Motor neuron (in vitro differentiated cells): ENCODE measurements at regions not wholly inside any gene's neighbourhood (a gene's known extent, or its start where the extent isn't known, plus 50 kb on each side); places are given as distances from the start of the nearest gene placed in this dataset.

Experiments used
- ATAC-seq, 8 experiments: fragments of 200-7000 bp; cut with Tn5 transposase; replicated peaks in 6 of 8; 2 replicates each; pipeline ENCODE4 v1.8.0; 2021; ENCODE audit warnings: mild to moderate bottlenecking in 8 of 8, moderate library complexity in 8 of 8
- H3K27ac ChIP-seq, 2 donors: fragments of 250-450 bp; sonication (Bioruptor Pico); 2 replicates each; pipeline ENCODE4 v1.9.0; 2021; ENCODE audit warnings: antibody characterized with exemption in 2 of 2, mild to moderate bottlenecking in 2 of 2, moderate library complexity in 1 of 2
- H3K4me1 ChIP-seq, 2 donors: fragments of 250-450 bp; sonication (Bioruptor Pico); replicated peaks in 1 of 2; 2 replicates each; pipeline ENCODE4 v1.6.1; 2021; ENCODE audit warnings: antibody characterized with exemption in 2 of 2, mild to moderate bottlenecking in 2 of 2, moderate library complexity in 1 of 2
- H3K4me3 ChIP-seq, 5 donors: fragments of 250-450 bp; sonication (Bioruptor Pico); 2 replicates each; pipeline ENCODE4 v1.9.0; 2021; ENCODE audit warnings: antibody characterized with exemption in 5 of 5, mild to moderate bottlenecking in 5 of 5, moderate library complexity in 4 of 5
- WGBS, 10 experiments: fragments of 450-650 bp; shearing (Covaris generic); methylation state at CpG; one replicate each; pipeline ENCODE4 v1.0.0; 2022; 5-methylcytosine and 5-hydroxymethylcytosine counted together
- in situ Hi-C, 9 experiments: fragments of 400-800 bp; cut with MboI; loops; one replicate each; pipeline ENCODE4 v1.15.0; 2021; ENCODE audit warnings: low sequenced_read_pairs in 9 of 9, low pct_unique_long_range_greater_than_20kb in 2 of 9; ENCODE audit not compliant: unreplicated experiment in 9 of 9

DNA sequence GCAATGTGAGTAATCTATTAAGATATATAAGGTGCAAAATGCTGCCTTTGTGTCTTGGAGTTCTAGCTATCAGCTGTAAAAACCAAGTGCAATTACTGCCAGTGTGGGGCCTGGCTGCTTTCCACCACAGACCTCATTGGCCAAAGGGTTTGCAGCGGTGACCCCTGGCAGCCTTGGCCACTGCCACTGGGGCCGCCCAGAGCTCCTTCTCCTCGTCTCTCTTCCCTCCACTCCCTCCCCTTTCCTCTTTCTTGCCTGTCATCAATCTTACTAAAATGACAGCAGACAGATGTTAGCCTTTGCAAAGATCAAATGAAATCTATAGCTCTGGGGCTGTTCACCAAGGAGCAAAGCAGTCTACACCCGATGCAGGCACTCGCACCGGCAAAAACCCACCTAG is 986.3 kb downstream of the BCL11A start:
- in situ Hi-C loops: no loop called here
- Histone ChIP-seq H3K4me3 (no peak overlapping the region), H3K4me1 (peaks cover 9 to 16% of the 10 kb centered on the region in 2 donors), H3K27ac (no peak overlapping the region)
- 0 to 53% (median 35%) methylated on average over 1 to 6 of the region's 6 CpGs; no CpG with 5 or more reads in 2 of the 10 experiments for WGBS, 10 experiments
- peak in 7 of 8 experiments; percentile 23 to 91 (median 74) for ATAC-seq

DNA sequence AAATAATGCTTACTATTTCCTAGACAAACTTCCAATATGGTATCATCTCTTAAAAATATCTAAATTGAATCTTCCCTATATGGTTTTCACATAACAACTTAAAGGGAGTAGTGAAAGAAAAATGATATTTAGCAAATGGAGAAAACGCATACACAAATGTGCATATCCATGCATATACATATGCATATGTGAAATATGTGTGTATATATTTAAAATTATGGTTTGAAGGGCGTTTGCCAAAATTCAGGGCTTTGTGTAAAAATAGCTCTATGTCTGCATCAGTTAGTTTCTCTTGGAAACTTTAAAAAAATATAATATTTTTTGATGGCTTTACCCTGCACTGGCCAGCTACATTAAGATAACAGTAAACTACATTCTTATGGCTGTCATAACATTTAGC is 986.7 kb downstream of the BCL11A start:
- in situ Hi-C loops: no loop called here
- peaks cover 7 to 13% of the 10 kb centered on the region in 2 donors for H3K4me1 ChIP-seq
- WGBS, 10 experiments: 0 to 100% (median 45%) methylated on average over 1 to 2 of the region's 2 CpGs; no CpG with 5 or more reads in 2 of the 10 experiments
- no peak overlapping the region for H3K27ac ChIP-seq
- H3K4me3 ChIP-seq: no peak overlapping the region
- peak in 3 of 8 experiments; percentile 20 to 79 (median 40) for ATAC-seq

DNA sequence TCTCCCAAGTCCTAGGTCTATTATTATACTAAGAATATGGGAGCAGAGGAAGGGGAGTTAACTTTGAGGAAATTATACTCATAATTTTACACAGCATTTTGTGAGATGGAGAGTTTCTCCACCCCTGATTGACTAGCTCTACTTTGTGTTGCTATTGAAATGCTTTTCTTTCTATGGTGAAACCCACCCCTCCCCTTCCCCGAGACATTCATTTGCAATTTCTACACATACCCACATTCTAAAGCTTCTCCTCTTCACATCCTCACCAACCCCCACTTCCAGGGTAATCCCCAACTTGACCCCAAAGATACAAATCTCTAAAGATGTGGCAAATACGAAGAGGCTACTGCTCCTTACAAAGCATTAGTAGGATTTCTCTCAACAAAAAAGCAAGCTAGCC is 992.2 kb downstream of the BCL11A start:
- Histone ChIP-seq H3K27ac (no peak overlapping the region), H3K4me3 (no peak overlapping the region), H3K4me1 (no peaks in the 10 kb centered on the region)
- 0 to 80% (median 44%) methylated on average over 1 to 2 of the region's 2 CpGs; no CpG with 5 or more reads in 3 of the 10 experiments for WGBS, 10 experiments
- in situ Hi-C loops: no loop called here
- ATAC-seq: no peak

DNA sequence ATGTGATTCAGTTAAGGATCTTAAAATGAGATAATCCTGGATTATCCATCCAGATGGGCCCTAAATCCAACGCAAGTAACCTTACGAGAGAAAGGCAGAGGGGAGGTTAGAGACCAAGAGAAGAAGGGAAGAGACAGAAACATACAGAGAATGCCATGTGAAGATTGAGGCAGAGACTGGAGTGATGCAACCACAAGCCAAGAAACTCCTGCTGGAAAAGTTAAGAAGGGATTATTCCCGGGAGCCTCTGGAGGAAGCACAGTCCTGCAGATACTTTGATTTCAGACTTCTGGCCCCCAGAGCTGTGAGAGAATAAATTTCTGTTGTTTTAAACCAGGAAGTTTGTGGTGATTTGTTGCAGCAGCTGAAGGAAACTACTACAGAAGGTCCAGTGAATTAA is 992.7 kb downstream of the BCL11A start:
- in situ Hi-C loops: no loop called here
- ATAC-seq: no peak
- Histone ChIP-seq H3K4me1 (no peaks in the 10 kb centered on the region), H3K27ac (no peak overlapping the region), H3K4me3 (no peak overlapping the region)
- 0 to 87% (median 34%) methylated on average over 1 to 3 of the region's 3 CpGs for WGBS, 10 experiments

DNA sequence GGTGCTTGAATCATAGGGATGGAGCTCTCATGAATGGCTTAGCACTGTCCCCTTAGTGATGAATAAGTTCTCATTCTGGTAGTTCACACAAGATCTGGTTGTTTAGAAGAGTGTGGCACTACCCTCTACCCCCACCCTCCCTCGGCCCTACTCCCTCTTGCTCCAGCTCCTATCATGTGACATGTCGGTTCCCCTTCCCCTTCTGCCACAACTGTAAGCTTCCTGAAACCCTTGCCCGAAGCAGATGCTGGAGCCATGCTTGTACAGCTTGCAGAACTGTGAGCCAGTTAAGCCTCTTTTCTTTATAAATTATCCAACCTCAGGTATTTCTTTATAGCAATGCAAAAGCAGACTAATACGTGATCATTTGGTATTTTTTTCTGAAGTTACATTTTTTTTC is 1012.6 kb downstream of the BCL11A start:
- WGBS, 10 experiments: 0 to 92% (median 73%) methylated on average over 2 to 4 of the region's 4 CpGs; no CpG with 5 or more reads in 1 of the 10 experiments
- H3K4me3 ChIP-seq: no peak overlapping the region
- ATAC-seq: no peak
- H3K27ac ChIP-seq: no peak overlapping the region
- peaks cover 0 to 8% of the 10 kb centered on the region in 2 donors for H3K4me1 ChIP-seq
- in situ Hi-C loops: no loop called here

DNA sequence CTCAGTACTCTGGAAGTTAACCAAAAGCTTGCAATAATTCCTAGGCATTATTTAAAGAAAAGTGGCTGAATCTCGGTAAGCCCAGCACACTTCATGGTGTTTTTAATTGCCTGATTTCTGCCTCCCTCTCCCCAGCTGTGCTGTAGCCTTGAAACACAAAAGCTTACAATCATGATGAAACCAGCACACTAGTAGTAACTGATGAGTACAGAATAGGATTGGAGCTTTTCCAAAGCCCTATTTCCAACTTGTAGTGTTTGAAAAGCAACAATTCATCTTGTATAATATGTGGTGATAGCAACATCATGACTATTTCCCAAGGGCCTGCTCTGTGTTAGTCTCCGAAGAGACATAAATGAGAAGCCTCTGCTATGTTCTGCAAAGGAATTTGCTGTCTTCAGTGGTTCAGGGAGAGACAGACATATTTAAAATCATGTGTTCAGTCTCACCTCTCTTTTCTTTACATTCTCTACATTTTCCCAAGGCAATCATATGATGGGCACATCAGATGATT is 1015.0 kb downstream of the BCL11A start:
- WGBS, 10 experiments: 0 to 75% (median 28%) methylated on average over 1 to 2 of the region's 2 CpGs; no CpG with 5 or more reads in 1 of the 10 experiments
- peaks cover 0 to 8% of the 10 kb centered on the region in 2 donors for H3K4me1 ChIP-seq
- ATAC-seq: peak in 5 of 8 experiments; percentile 70 to 96 (median 78)
- in situ Hi-C loops: no loop called here
- H3K4me3 ChIP-seq: no peak overlapping the region
- H3K27ac ChIP-seq: no peak overlapping the region

DNA sequence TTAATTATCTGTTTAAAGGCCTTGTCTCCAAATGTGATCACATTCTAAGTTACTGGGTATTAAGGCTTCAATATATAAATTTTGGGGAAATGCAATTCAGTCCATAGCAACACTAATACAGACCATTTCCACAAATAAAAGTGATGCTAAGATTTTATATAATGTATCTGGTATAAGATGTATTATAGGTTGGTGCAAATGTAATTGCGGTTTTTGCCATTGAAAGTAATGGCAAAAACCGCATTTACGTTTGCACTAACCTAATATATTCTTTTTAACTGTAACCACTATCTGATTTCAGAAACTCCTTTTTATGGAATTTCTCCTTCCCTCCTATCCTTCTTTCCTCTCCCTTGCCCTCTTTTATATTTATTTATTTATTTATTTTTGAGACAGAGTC is 1020.6 kb downstream of the BCL11A start:
- in situ Hi-C loops: no loop called here
- Histone ChIP-seq H3K4me3 (no peak overlapping the region), H3K4me1 (no peaks in the 10 kb centered on the region), H3K27ac (no peak overlapping the region)
- ATAC-seq: no peak
- 20 to 100% (median 90%) methylated on average over 1 to 3 of the region's 3 CpGs for WGBS, 10 experiments

DNA sequence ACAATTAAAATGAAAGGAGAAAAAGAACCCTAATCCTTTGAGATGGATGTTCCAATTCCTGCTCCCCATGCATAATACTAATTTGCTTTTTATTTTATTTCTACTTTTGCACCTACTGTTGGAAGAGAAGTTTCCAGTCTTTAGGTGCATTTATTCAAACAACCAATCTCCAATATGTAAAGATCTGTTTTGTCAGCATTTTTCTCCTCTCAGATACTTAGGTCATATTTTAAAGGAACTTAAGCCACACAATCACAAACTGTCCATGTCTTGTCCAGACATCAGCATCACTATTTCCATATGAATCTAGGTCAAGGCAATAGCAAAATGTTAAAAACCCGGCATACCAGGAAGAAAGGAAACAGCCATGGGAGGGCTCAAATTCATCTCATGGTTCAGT is 1023.2 kb downstream of the BCL11A start:
- Histone ChIP-seq H3K4me1 (no peaks in the 10 kb centered on the region), H3K27ac (no peak overlapping the region), H3K4me3 (no peak overlapping the region)
- in situ Hi-C loops: no loop called here
- no peak for ATAC-seq
- WGBS, 10 experiments: 0 to 67% (median 36%) methylated on average over 1 of the region's 1 CpG; no CpG with 5 or more reads in 3 of the 10 experiments

DNA sequence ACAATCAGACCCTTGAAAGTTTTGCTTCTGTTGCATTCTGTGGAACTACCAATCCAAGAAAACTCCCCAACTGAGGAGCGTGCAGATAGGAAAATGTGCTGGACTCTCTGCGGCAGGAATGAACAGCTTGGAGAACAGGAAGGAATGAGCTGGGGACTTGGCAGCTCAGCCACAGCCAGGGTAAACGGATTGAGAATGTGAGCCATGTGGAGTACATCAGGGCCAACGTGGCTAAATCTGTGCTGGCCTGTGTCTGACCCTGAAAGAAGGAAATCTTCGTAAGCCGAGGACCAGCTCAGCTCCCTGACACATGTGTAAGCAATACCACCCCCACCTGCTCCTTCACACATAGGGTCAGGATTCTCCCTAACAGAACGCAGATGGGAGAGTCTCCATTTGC is 1023.7 kb downstream of the BCL11A start:
- Histone ChIP-seq H3K4me1 (no peaks in the 10 kb centered on the region), H3K4me3 (no peak overlapping the region), H3K27ac (no peak overlapping the region)
- WGBS, 10 experiments: 7 to 100% (median 74%) methylated on average over 1 to 6 of the region's 7 CpGs; no CpG with 5 or more reads in 1 of the 10 experiments
- in situ Hi-C loops: no loop called here
- no peak for ATAC-seq

DNA sequence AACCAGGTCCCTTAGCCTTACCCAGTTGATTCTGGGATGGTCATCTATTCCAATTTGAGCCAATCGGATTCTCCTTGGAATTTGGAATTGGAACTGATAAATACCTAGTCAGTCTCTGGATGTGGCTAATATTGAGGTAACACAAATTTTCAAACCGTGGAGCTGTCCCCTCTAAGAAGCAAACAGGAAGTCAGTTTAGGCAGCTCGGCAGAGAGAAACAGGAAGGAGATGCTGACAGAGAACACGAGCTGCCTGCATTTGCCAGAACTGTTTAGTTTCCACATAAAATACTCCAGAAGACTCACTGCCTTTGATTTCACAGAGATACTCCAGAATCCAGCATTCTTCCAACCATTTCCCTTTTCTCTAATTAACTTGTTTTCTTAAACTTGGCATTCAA is 1024.9 kb downstream of the BCL11A start:
- H3K27ac ChIP-seq: no peak overlapping the region
- no peak for ATAC-seq
- WGBS, 10 experiments: 0 to 100% (median 66%) methylated on average over 1 to 4 of the region's 4 CpGs
- no peaks in the 10 kb centered on the region for H3K4me1 ChIP-seq
- in situ Hi-C loops: no loop called here
- no peak overlapping the region for H3K4me3 ChIP-seq

DNA sequence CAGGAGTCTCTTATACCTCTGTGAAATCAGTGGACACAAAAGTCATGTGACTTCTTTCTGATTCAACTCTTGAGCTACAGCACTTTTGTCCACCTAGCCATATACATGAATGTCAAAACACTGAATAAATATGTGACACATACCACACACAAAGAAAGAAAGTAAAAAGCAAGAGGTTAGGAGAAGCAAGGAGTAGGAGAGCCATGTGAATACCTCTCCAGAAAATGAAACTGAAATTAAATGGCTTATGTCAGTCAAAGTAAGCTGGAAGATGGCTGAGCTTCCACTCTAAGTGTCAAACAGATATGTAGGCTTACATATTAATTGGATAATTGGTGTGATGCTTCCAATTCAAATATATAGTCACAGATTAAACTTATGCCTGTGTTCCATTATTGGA is 1050.5 kb downstream of the BCL11A start:
- Histone ChIP-seq H3K27ac (no peak overlapping the region), H3K4me3 (no peak overlapping the region), H3K4me1 (no peaks in the 10 kb centered on the region)
- ATAC-seq: no peak
- in situ Hi-C loops: no loop called here

DNA sequence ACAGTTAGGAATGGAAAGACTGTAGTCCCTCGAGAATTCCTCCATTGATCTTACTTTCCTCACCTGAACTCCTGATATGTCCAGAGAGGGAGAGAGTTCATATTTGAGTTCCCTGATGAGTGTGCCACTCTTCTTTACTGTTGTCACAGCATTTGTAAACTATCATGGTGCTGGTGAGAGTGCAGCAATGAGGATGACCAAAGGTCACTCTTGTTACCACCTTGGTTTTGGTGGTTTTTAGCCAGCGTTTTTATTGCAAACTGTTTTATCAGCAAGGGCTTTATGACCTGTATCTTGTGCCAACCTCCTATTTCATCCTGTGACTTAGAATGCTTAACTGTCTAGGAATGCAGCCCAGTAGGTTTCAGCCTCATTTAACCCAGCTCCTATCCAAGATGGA is 1062.5 kb downstream of the BCL11A start:
- H3K4me3 ChIP-seq: no peak overlapping the region
- no peak overlapping the region for H3K27ac ChIP-seq
- H3K4me1 ChIP-seq: no peaks in the 10 kb centered on the region
- WGBS, 10 experiments: 13 to 92% (median 67%) methylated on average over 1 to 2 of the region's 2 CpGs; no CpG with 5 or more reads in 3 of the 10 experiments
- ATAC-seq: no peak
- in situ Hi-C loops: no loop called here

DNA sequence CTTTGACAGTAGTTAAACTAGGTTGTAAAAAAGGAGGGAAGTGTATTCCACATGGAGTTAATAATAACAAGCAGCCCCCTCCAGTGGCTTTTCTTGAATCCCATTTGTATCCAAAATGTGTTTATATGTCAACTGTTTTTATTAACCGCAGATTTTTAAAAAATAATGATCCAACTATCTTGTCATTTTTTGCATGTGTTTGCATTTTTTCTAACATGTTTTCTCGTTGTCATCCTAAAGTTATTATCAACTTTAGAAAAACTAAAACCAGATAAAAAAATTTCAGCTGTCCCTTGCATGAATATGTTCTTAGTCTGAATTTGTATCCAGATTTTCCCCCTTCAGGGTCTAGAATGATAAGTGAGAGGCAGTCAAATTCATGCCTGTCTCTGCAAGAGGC is 1063.3 kb downstream of the BCL11A start:
- Histone ChIP-seq H3K4me1 (no peaks in the 10 kb centered on the region), H3K27ac (no peak overlapping the region), H3K4me3 (no peak overlapping the region)
- no peak for ATAC-seq
- WGBS, 10 experiments: 0 to 91% (median 60%) methylated on average over 2 of the region's 2 CpGs; no CpG with 5 or more reads in 1 of the 10 experiments
- in situ Hi-C loops: no loop called here

DNA sequence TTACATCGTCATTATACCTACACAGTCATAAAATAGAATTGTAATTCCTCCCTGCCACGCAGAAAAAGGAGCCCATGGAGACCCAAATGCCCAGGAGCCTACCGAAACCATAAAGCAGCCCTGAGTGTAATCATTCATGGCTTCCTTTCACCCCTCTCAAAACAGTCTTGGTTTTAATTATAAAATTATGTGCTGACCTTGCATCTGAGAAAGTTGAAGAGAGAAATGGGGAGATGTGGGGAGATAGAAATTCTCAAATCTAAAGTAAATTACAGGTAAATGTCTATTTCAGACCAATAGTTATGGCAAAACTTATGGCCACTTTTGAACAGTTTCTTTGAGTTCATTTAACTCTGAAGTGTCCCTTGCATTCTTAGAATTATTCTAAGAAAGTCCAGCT is 1068.8 kb downstream of the BCL11A start:
- in situ Hi-C loops: no loop called here
- Histone ChIP-seq H3K4me3 (no peak overlapping the region), H3K27ac (no peak overlapping the region), H3K4me1 (no peaks in the 10 kb centered on the region)
- 7 to 100% (median 90%) methylated on average over 1 to 3 of the region's 3 CpGs; no CpG with 5 or more reads in 1 of the 10 experiments for WGBS, 10 experiments
- no peak for ATAC-seq
